ENCODE measurements at regions not wholly inside any gene's neighbourhood (a gene's known extent, or its start where the extent isn't known, plus 50 kb on each side); places are given as distances from the start of the nearest gene placed in this dataset.

DNA sequence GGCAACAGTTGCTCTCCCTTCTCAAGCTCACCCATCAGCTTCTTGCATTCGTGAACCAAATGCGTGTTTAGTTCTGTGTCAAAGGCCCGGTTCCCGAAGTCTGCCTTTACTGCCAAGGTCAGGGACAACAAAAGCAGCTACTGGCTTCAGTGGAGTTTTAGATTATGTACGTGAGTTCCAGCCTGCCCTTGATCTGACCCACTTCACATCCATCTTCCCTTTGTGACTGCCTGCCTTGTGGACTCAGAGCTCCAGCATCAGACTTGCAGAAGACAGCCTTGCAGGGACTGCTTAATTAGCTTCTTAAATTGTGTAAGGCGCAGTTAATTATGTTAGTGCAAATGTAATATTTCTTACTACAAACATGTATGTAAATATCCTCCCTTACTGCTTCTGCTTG lies 774.7 kb upstream of the EDIL3 start:
- TF ChIP-seq, protein P1, sequence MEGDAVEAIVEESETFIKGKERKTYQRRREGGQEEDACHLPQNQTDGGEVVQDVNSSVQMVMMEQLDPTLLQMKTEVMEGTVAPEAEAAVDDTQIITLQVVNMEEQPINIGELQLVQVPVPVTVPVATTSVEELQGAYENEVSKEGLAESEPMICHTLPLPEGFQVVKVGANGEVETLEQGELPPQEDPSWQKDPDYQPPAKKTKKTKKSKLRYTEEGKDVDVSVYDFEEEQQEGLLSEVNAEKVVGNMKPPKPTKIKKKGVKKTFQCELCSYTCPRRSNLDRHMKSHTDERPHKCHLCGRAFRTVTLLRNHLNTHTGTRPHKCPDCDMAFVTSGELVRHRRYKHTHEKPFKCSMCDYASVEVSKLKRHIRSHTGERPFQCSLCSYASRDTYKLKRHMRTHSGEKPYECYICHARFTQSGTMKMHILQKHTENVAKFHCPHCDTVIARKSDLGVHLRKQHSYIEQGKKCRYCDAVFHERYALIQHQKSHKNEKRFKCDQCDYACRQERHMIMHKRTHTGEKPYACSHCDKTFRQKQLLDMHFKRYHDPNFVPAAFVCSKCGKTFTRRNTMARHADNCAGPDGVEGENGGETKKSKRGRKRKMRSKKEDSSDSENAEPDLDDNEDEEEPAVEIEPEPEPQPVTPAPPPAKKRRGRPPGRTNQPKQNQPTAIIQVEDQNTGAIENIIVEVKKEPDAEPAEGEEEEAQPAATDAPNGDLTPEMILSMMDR (conservative IDR thresholded peaks at IDR 0.05; ENCODE audit: low read depth, low read length): no peak
- no peak for DNase-seq (ENCODE audit: low read depth)
- H3K4me3 ChIP-seq (ENCODE audit: low read length): no peak overlapping the region

DNA sequence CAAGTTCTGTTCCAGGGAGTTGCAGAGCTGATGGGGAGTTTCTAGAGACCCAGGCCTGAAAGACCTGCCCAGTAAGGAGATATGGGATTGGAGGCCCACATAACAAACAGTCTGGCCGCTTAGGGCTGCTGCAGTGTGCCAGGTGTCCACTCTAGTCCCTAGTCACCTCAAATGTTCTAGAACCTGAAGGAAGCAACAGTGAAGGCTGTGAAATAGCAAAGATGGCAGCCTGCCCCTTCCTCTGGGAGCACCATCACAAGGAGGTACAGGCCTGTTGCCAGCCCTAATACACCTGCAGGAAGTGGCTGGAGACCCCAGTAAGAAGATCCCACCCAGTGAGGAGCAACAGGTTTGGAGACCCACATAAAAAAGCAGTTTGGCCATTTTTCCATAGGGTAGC lies 783.8 kb upstream of the EDIL3 start:
- H3K4me3 ChIP-seq (ENCODE audit: low read length): no peak overlapping the region
- TF ChIP-seq, protein P1 (conservative IDR thresholded peaks at IDR 0.05; ENCODE audit: low read depth, low read length): no peak
- no peak for DNase-seq (ENCODE audit: low read depth)

DNA sequence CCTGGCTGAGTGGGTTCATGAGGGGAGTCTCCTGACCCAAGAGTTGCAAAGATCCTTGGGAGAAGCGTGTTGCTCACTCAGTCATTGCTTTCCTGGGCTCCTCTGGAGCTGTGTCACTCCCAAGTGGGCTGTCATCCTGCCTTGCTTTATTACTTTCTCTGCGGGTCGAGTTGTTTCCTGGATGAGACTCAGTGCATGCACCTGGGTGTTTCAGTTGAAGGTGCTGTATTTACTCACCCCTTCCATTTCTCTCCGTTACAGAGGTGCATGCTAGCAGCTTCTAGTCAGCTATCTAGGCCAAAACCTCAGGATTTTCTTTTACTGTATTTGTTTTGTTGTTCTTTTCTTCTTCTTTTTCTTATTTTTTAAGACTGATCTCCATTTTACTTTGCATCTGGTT lies 785.5 kb upstream of the EDIL3 start:
- TF ChIP-seq, protein P1 (conservative IDR thresholded peaks at IDR 0.05; ENCODE audit: low read depth, low read length): no peak
- no peak for DNase-seq (ENCODE audit: low read depth)
- no peak overlapping the region for H3K4me3 ChIP-seq (ENCODE audit: low read length)

DNA sequence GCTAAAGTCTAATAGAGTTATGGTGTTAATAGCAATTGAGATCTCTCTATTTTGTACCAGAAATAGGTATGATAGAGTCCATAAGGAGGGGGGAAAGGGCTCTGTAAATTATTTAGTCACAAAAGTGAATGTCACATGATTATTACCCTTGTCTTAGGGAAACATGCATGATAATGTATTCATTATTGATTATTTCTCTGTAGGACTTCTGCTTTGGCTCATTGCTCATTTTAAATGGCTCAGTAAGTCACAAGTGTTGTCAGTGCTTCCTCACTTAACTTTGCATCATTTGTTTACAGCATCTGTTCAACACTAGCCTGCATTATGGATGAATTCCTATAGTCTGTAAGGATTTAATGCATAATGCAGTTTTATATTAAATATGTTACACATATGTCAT lies 788.8 kb upstream of the EDIL3 start:
- DNase-seq (ENCODE audit: low read depth): no peak
- TF ChIP-seq, protein P1 (conservative IDR thresholded peaks at IDR 0.05; ENCODE audit: low read depth, low read length): no peak
- no peak overlapping the region for H3K4me3 ChIP-seq (ENCODE audit: low read length)

DNA sequence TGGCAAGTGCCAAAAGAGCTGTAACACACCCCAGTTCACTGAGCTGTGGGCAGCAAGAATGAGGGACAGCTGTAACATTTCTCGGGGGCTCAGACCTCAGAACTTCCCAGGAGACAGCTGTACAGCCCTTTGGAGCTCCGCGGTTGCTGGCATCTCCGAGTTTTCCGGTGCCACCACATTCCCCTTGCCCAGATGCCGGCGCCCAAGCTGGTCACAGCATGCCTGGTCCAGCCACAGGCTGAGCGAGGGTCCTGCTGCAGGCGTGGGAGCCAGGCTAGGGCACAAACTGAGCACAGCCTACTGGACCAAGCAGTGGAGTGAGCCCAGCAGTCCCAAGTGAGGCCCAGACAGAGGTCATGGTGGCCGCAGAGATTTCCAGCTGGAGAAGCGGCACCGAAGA lies 797.7 kb upstream of the EDIL3 start:
- DNase-seq (ENCODE audit: low read depth): no peak
- TF ChIP-seq, protein P1 (conservative IDR thresholded peaks at IDR 0.05; ENCODE audit: low read depth, low read length): no peak
- no peak overlapping the region for H3K4me3 ChIP-seq (ENCODE audit: low read length)

DNA sequence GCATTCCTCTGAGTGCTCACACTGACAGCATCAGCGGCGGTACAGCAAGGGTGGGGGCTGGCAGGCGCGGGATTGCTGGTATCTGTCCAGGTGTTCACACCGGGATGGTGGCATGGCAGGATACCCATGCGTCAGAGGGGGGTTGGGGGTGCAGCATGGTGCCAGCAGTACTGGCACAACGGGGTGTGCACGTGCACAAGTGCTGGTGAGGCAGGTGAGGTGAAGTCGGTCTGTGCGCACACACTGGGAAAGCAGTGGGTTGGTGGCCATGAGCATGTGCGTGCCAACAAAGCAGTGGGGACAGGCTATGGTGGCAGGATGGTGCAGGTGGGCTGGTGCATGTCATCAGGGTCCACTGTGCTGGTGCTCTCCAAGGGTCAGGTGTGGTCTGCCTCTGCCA lies 819.6 kb upstream of the EDIL3 start:
- H3K4me3 ChIP-seq (ENCODE audit: low read length): no peak overlapping the region
- no peak for DNase-seq (ENCODE audit: low read depth)
- TF ChIP-seq, protein P1 (conservative IDR thresholded peaks at IDR 0.05; ENCODE audit: low read depth, low read length): no peak

DNA sequence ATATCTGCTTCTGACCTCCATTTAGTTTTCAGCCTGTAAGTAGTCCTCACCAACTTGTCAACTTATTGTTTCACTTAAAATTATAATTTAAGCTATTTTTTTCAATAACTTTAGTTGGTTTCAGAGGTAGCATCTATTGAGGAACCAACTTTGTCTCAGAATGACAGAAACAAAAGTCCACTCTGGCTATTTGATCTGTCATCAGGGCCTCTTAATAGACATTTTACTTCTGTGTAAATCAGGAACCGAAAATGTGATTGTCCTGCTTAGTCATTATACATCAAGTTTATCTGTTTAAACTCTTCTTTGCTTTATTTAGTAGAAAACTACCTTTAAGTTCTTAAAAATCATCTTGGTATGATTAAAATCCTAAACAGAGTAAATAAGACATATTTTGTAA lies 820.8 kb upstream of the EDIL3 start:
- TF ChIP-seq, protein P1 (conservative IDR thresholded peaks at IDR 0.05; ENCODE audit: low read depth, low read length): no peak
- DNase-seq (ENCODE audit: low read depth): no peak
- H3K4me3 ChIP-seq (ENCODE audit: low read length): no peak overlapping the region

Measured in retinal pigment epithelial cell (primary cell).